ENCODE measurements at regions not wholly inside any gene's neighbourhood (a gene's known extent, or its start where the extent isn't known, plus 50 kb on each side); places are given as distances from the start of the nearest gene placed in this dataset.

DNA sequence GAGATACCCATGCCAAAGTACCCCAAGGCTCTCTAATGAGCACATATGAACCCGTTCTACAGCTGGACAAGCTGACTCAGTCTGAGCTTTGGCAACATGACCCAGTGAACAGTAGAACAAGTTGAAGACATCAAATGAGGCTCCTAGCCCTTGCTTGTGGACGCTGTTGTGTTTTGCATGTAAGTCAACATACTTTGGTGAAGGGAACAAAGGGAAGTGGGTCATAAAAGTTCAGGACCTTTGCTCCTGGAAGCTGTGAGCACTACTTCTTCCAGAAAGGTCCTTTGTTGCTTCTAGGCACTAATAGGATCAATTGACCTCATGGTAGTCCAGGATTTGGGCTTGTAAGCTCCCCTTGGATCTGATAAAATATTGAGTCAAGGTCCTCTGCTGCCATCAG is 613.5 kb upstream of the TBX3 start:
- TF ChIP-seq NFRKB (IDR thresholded peaks at IDR 0.05) (no peak), FOXM1 (IDR thresholded peaks at IDR 0.05; ENCODE audit: borderline replicate concordance) (no peak), ARNT (IDR thresholded peaks at IDR 0.05) (no peak), SP1 (IDR thresholded peaks at IDR 0.05) (no peak), SUZ12 (IDR thresholded peaks at IDR 0.05) (no peak), HDGF (IDR thresholded peaks at IDR 0.05; ENCODE audit: borderline replicate concordance) (no peak), ZNF384 (IDR thresholded peaks at IDR 0.05) (no peak), FOXK2 (IDR thresholded peaks at IDR 0.05) (no peak), FOXA1 (IDR thresholded peaks at IDR 0.05) (no peak), BHLHE40 (IDR thresholded peaks at IDR 0.05; ENCODE audit: borderline replicate concordance) (no peak), ELF4 (IDR thresholded peaks at IDR 0.05) (no peak), CTBP1 (IDR thresholded peaks at IDR 0.05; ENCODE audit: borderline replicate concordance) (no peak), TARDBP (IDR thresholded peaks at IDR 0.05) (no peak)
- TF ChIP-seq, protein P1, sequence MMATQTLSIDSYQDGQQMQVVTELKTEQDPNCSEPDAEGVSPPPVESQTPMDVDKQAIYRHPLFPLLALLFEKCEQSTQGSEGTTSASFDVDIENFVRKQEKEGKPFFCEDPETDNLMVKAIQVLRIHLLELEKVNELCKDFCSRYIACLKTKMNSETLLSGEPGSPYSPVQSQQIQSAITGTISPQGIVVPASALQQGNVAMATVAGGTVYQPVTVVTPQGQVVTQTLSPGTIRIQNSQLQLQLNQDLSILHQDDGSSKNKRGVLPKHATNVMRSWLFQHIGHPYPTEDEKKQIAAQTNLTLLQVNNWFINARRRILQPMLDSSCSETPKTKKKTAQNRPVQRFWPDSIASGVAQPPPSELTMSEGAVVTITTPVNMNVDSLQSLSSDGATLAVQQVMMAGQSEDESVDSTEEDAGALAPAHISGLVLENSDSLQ (IDR thresholded peaks at IDR 0.05): no peak
